Prostate gland (tissue), 2 donors: ENCODE measurements at regions not wholly inside any gene's neighbourhood (a gene's known extent, or its start where the extent isn't known, plus 50 kb on each side); places are given as distances from the start of the nearest gene placed in this dataset.

Experiments
- POLR2A ChIP-seq: fragments of 450-650 bp; IDR thresholded peaks from one replicate; pipeline ENCODE4 v1.6.1; 2016; ENCODE audit warnings: antibody characterized with exemption, mild to moderate bottlenecking
- POLR2AphosphoS5 ChIP-seq: sonication (generic); formaldehyde crosslinking; IDR thresholded peaks from one replicate; pipeline ENCODE4 v1.6.1; 2017; ENCODE audit warnings: antibody characterized with exemption
- TF ChIP-seq, protein P1 (sequence below), 4 experiments: fragments of 200-600 bp in 2 of 4; fragments of 450-650 bp in 2 of 4; sonication (generic) in 2 of 4; IDR thresholded peaks; 1 replicate in 3 of 4; 2 replicates in 1 of 4; pipeline ENCODE4 v1.5.1; 2016 to 2019; ENCODE audit warnings: antibody characterized with exemption in 4 of 4, mild to moderate bottlenecking in 2 of 4, moderate library complexity in 2 of 4

DNA sequence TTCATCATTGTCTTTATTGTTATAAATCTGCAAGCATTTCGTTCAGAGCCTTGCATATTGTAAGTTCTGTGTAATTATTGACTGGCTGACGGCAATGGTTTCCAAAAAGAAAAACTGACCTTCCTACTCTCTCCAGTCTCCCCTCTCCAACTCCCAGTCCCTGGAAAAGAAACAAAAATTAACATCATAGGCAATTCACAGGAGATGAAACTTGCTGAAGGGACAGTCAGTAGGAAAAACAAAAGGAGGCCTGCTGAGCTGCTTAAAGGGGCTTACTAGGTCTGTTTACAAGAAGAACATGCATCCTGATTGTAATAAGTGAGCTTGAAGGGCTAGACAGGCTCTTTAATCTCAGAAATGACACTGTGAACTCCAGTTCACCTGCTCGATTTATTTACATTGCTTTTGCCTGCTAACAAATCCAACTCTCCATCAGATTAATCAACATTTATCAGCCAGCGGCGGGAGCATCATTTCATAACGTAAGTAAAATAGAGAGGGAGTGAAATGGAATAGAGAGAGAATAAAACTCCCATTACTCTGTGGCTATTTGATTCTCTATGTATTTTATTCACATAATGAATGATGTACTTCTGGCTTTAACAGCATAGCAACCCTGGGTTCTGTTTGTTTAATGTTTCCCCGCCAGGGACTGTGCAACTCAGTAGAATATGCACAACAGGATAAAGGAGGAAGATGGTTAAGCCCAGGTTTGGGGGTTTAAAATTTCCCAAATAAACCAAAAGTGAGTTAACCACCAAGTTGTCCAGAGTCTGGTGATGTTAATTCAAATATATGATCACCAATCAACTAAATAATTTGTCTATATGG, 256.7 kb upstream of the SETBP1 start:
- TF ChIP-seq, protein P1, sequence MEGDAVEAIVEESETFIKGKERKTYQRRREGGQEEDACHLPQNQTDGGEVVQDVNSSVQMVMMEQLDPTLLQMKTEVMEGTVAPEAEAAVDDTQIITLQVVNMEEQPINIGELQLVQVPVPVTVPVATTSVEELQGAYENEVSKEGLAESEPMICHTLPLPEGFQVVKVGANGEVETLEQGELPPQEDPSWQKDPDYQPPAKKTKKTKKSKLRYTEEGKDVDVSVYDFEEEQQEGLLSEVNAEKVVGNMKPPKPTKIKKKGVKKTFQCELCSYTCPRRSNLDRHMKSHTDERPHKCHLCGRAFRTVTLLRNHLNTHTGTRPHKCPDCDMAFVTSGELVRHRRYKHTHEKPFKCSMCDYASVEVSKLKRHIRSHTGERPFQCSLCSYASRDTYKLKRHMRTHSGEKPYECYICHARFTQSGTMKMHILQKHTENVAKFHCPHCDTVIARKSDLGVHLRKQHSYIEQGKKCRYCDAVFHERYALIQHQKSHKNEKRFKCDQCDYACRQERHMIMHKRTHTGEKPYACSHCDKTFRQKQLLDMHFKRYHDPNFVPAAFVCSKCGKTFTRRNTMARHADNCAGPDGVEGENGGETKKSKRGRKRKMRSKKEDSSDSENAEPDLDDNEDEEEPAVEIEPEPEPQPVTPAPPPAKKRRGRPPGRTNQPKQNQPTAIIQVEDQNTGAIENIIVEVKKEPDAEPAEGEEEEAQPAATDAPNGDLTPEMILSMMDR (IDR thresholded peaks at IDR 0.05): no peak
- TF ChIP-seq POLR2AphosphoS5: no peak
- no peak for TF ChIP-seq POLR2A
